ENCODE measurements at regions not wholly inside any gene's neighbourhood (a gene's known extent, or its start where the extent isn't known, plus 50 kb on each side); places are given as distances from the start of the nearest gene placed in this dataset.

DNA sequence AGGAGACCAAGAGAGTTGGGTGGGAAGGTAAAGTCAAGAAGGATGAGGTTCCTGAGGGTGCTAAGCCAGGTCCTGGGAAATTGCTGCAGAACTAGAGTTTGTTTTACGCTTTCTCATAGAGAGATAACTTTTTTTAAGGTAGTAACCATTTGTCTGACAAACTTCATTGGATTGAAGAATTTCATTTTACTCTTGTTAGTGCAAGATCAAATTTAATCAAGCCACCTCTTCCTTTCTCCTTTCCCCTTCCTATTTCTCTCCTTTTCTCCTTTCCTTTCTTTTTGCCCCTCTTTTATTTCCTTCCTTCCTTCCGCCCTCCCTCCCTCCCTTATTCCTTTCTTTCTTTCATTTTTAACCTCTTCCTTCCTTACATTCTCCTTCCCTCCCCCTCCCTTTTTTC, 65.4 kb downstream of the RDH14 start:
- H3K56ac ChIP-seq (replicated peaks; ENCODE audit: insufficient read length, low read depth, low read length), result no peak overlapping the region
- no peak overlapping the region for H3K27ac ChIP-seq (ENCODE audit: low read depth, low read length)
- no peaks in the 10 kb centered on the region for H3K79me1 ChIP-seq (ENCODE audit: low read depth, low read length)
- H2AK5ac ChIP-seq (ENCODE audit: low read depth, low read length), result no peak overlapping the region
- no peak overlapping the region for H3K4ac ChIP-seq (replicated peaks; ENCODE audit: insufficient read length, low read depth, low read length)
- H3K4me1 ChIP-seq (replicated peaks in 1 of 4; ENCODE audit: control insufficient read depth in 3 of 4, insufficient read depth in 4 of 4, low read length in 3 of 4), result no peaks in the 10 kb centered on the region
- H3K9ac ChIP-seq (replicated peaks in 1 of 4; ENCODE audit: extremely low read depth in 1 of 4, low read depth in 3 of 4, low read length in 3 of 4), result no peak overlapping the region
- H4K5ac ChIP-seq (ENCODE audit: insufficient read length, low read depth, low read length), result no peak overlapping the region
- POLR2A ChIA-PET (ENCODE audit: partially characterized antibody), result no interaction called here
- H3K18ac ChIP-seq (ENCODE audit: extremely low read depth, low read length), result no peak overlapping the region
- no peaks in the 10 kb centered on the region for H3K79me2 ChIP-seq (ENCODE audit: control insufficient read depth in 1 of 2, insufficient read depth in 2 of 2, low read length in 2 of 2)
- no peak overlapping the region for H2BK120ac ChIP-seq (replicated peaks; ENCODE audit: low read depth, low read length)
- no peak overlapping the region for H3K4me2 ChIP-seq (ENCODE audit: insufficient read depth in 1 of 2, low read depth in 2 of 2, low read length in 2 of 2)
- no peak overlapping the region for H2BK5ac ChIP-seq (ENCODE audit: low read depth, low read length)
- H4K91ac ChIP-seq (replicated peaks; ENCODE audit: insufficient read length, low read length), result no peak overlapping the region
- DNase-seq (ENCODE audit: low read depth in 1 of 2, low spot score in 2 of 2) (no peak), FAIRE-seq (no peak)
- H3K9me3 ChIP-seq (ENCODE audit: insufficient read depth in 2 of 2, low read depth in 1 of 2, low read length in 1 of 2), result no peaks in the 10 kb centered on the region
- no peak overlapping the region for H4K8ac ChIP-seq (ENCODE audit: extremely low read depth, insufficient read depth, low read length)
- no peak overlapping the region for H2AFZ ChIP-seq (ENCODE audit: low read length)
- no peak overlapping the region for H3K23ac ChIP-seq (ENCODE audit: insufficient read length)
- 0 to 100% methylated on average over 1 of the region's 2 CpGs for WGBS, 2 experiments (ENCODE audit: extremely low coverage in 1 of 2, insufficient coverage in 1 of 2, insufficient read length in 1 of 2, insufficient replicate concordance in 2 of 2, low coverage in 1 of 2, low lambda C conversion rate in 2 of 2, missing lambda C conversion rate in 1 of 2)
- no peaks in the 10 kb centered on the region for H3K23me2 ChIP-seq (ENCODE audit: low read depth, low read length)
- H2BK20ac ChIP-seq (ENCODE audit: low read length), result no peak overlapping the region
- H3K4me3 ChIP-seq (ENCODE audit: extremely low read depth in 1 of 4, insufficient read depth in 2 of 4, low read depth in 3 of 4, low read length in 4 of 4), result no peak overlapping the region
- H3K27me3 ChIP-seq (replicated peaks in 1 of 4; ENCODE audit: control insufficient read depth in 3 of 4, extremely low read depth in 1 of 4, insufficient read depth in 3 of 4, low read length in 3 of 4), result peaks cover 0 to 1% (median 0%) of the 10 kb centered on the region in 4 experiments; a peak in 1 of 7 replicates
- no peak overlapping the region for H3K14ac ChIP-seq (ENCODE audit: insufficient read length)
- no peaks in the 10 kb centered on the region for H3K36me3 ChIP-seq (ENCODE audit: control insufficient read depth in 2 of 4, insufficient read depth in 4 of 4, low read length in 3 of 4)
- TF ChIP-seq GTF2F1 (IDR thresholded peaks at IDR 0.05; ENCODE audit: borderline replicate concordance, low read depth, low read length) (no peak), SP4 (IDR thresholded peaks at IDR 0.05; ENCODE audit: low read length) (no peak), SP1 (IDR thresholded peaks at IDR 0.05; ENCODE audit: low read depth, low read length) (no peak), TAF1 (IDR thresholded peaks at IDR 0.05; ENCODE audit: low read depth, low read length) (no peak), NANOG (IDR thresholded peaks at IDR 0.05; ENCODE audit: insufficient read depth, low read depth, low read length, poor library complexity, severe bottlenecking) (no peak), YY1 (IDR thresholded peaks at IDR 0.05; ENCODE audit: low read depth, low read length) (no peak)
- TF ChIP-seq, protein P1, sequence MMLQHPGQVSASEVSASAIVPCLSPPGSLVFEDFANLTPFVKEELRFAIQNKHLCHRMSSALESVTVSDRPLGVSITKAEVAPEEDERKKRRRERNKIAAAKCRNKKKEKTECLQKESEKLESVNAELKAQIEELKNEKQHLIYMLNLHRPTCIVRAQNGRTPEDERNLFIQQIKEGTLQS (IDR thresholded peaks at IDR 0.05; ENCODE audit: insufficient read depth, low read depth, low read length), result no peak
- CTCF ChIA-PET (ENCODE audit: partially characterized antibody), result interaction anchor here (0.8 to 2.6 kb wide), 3 partner anchors 25 to 117 kb away, joined by 4 to 7 read pairs (median 4); no protein-coding TSS in a partner anchor
- no peak overlapping the region for H2BK12ac ChIP-seq (ENCODE audit: low read depth, low read length)
- no peak overlapping the region for H2BK15ac ChIP-seq (ENCODE audit: low read length)
- no peaks in the 10 kb centered on the region for H4K20me1 ChIP-seq (replicated peaks in 1 of 2; ENCODE audit: control insufficient read depth in 1 of 2, insufficient read depth in 2 of 2, low read length in 2 of 2)
